Common myeloid progenitor, CD34-positive (primary cell): ENCODE measurements at regions not wholly inside any gene's neighbourhood (a gene's known extent, or its start where the extent isn't known, plus 50 kb on each side); places are given as distances from the start of the nearest gene placed in this dataset.

Source experiments
- CTCF ChIA-PET: fragments of 350-600 bp; sonication (Branson Sonifier 250); formaldehyde crosslinking; loops from one replicate; lab custom pipeline; 2021; ENCODE audit warnings: antibody characterized with exemption; lab: Charles Lee
- POLR2A ChIA-PET: fragments of 350-600 bp; sonication (Branson Sonifier 250); formaldehyde crosslinking; loops from one replicate; lab custom pipeline; 2021; ENCODE audit warnings: antibody characterized with exemption; lab: Charles Lee
- DNase-seq, 3 donors: peaks; one replicate each; pipeline versions ENCODE4 v3.0.0 to v3.0.0-alpha.2; 2013
- H3K27ac ChIP-seq, 2 experiments: 1 replicate in 1 of 2; 2 replicates in 1 of 2; pipeline ENCODE4 v1.7.0; 2013; ENCODE audit warnings: inconsistent platforms in 2 of 2, low read length in 2 of 2, mild to moderate bottlenecking in 2 of 2, low read depth in 1 of 2, moderate library complexity in 1 of 2; ENCODE audit not compliant: severe bottlenecking in 2 of 2, insufficient read depth in 1 of 2, poor library complexity in 1 of 2
- H3K27me3 ChIP-seq, 5 experiments: replicated peaks in 2 of 5; 1 replicate in 3 of 5; 2 replicates in 2 of 5; pipeline versions ENCODE4 v1.6.1 to v1.7.0; 2013; ENCODE audit warnings: low read length in 4 of 5, mild to moderate bottlenecking in 2 of 5, moderate library complexity in 2 of 5, inconsistent platforms in 1 of 5; ENCODE audit not compliant: insufficient read depth in 5 of 5, control insufficient read depth in 4 of 5
- H3K36me3 ChIP-seq, 4 experiments: 1 replicate in 2 of 4; 2 replicates in 2 of 4; pipeline versions ENCODE4 v1.6.1 to v1.7.0; 2013; ENCODE audit warnings: low read length in 3 of 4, control low read depth in 1 of 4, mild to moderate bottlenecking in 1 of 4; ENCODE audit not compliant: control insufficient read depth in 4 of 4, insufficient read depth in 4 of 4
- H3K4me1 ChIP-seq, 4 experiments: 1 replicate in 3 of 4; 2 replicates in 1 of 4; pipeline versions ENCODE4 v1.6.1 to v1.7.1; 2013; ENCODE audit warnings: low read length in 3 of 4, mild to moderate bottlenecking in 3 of 4, control low read depth in 1 of 4, inconsistent platforms in 1 of 4, moderate library complexity in 1 of 4; ENCODE audit not compliant: control insufficient read depth in 4 of 4, insufficient read depth in 4 of 4; ENCODE audit errors: control extremely low read depth in 1 of 4
- H3K4me3 ChIP-seq, 7 experiments: 1 replicate in 4 of 7; 2 replicates in 3 of 7; pipeline versions ENCODE4 v1.5.1 to v1.7.0; 2013; ENCODE audit warnings: mild to moderate bottlenecking in 7 of 7, low read length in 6 of 7, moderate library complexity in 6 of 7, inconsistent platforms in 2 of 7, low read depth in 2 of 7, control low read depth in 1 of 7; ENCODE audit not compliant: insufficient read depth in 4 of 7, control insufficient read depth in 1 of 7; ENCODE audit errors: extremely low read depth in 1 of 7
- H3K9me3 ChIP-seq, 5 experiments: 1 replicate in 4 of 5; 2 replicates in 1 of 5; pipeline versions ENCODE4 v1.6.1 to v1.7.1; 2013; ENCODE audit warnings: low read length in 4 of 5, mild to moderate bottlenecking in 2 of 5, inconsistent platforms in 1 of 5, low read depth in 1 of 5, moderate library complexity in 1 of 5; ENCODE audit not compliant: control insufficient read depth in 4 of 5, insufficient read depth in 2 of 5; ENCODE audit errors: control extremely low read depth in 1 of 5
- WGBS: methylation state at CpG from one replicate; pipeline ENCODE4 v1.1.5; 2013; ENCODE audit not compliant: insufficient coverage; 5-methylcytosine and 5-hydroxymethylcytosine counted together

DNA sequence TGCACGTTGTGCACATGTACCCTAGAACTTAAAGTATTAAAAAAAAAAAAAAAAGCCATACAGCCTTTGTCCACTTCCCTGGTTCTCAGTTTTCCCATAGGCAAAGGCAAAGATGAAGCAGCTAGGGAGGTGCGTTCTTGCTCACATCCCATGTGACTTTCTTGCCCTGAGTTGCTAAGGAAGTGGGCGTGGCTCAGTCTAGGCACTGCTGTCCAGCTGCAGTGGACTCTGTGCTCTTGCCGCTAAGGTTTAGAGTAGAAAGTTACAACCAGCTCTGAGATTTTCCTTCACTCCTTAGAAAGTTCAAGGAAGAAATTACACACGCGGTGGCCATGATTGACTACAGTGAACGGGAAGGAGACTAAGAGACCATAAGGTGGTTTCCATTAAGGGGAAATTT, 144.7 kb downstream of the NAA11 start:
- H3K36me3 ChIP-seq: no peaks in the 10 kb centered on the region
- ChIA-PET POLR2A (no interaction called here), CTCF (no interaction called here)
- H3K4me3 ChIP-seq: no peak overlapping the region
- no peak for DNase-seq
- WGBS: 94% methylated on average over 6 of the region's 7 CpGs
- H3K27ac ChIP-seq: no peak overlapping the region
- H3K4me1 ChIP-seq: no peaks in the 10 kb centered on the region
- H3K9me3 ChIP-seq: peaks cover 0 to 2% (median 0%) of the 10 kb centered on the region in 5 experiments
- H3K27me3 ChIP-seq: no peaks in the 10 kb centered on the region

DNA sequence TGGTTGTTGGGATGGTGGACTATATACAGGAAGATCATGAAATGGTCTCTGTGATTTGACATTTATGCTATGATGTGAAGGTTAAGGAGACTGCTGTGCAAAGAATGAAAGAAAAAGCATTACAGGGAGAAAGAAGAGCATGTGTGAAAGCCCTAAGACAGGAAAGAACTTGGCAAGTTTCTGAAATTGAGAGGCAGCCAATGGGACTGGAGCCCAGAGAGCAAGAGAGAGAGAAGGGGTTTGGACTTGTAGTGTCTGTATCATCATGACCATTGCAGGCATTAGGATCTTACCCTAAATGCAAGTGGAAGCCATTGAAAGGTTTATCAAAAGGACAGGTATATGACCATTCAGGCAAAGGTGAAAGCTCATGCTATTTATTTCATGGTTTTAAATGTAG, 147.1 kb downstream of the NAA11 start:
- Histone ChIP-seq H3K9me3 (peaks cover 0 to 2% (median 0%) of the 10 kb centered on the region in 5 experiments), H3K27me3 (no peaks in the 10 kb centered on the region), H3K27ac (no peak overlapping the region), H3K4me1 (no peaks in the 10 kb centered on the region), H3K4me3 (no peak overlapping the region), H3K36me3 (no peaks in the 10 kb centered on the region)
- no peak for DNase-seq
- CTCF ChIA-PET: no interaction called here
- POLR2A ChIA-PET: interaction anchor here (0.5 kb wide), 1 partner anchor 527 kb away, joined by 3 read pairs; no protein-coding TSS in a partner anchor

DNA sequence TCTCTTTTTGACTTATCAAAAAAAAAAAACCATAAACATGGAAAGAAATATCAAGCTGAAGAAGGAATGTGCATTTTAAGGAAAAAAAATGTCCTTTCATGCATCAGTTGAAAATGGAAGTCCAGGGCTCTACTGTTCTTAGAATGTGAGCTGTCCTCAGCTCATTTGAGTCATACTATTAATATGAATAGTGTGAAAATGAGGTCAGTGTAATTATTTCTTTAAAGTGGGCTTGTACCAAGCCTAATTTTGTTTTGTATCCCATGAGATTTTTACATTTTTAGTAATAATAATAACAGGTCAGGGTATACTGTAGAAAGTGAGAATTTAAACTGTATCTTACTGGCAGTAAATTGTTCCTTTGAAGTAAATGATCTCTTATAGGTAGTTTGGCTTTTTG, 148.5 kb downstream of the NAA11 start:
- Histone ChIP-seq H3K9me3 (peaks cover 0 to 2% (median 0%) of the 10 kb centered on the region in 5 experiments), H3K4me1 (no peaks in the 10 kb centered on the region), H3K36me3 (no peaks in the 10 kb centered on the region), H3K27me3 (no peaks in the 10 kb centered on the region), H3K4me3 (no peak overlapping the region), H3K27ac (no peak overlapping the region)
- ChIA-PET CTCF (no interaction called here), POLR2A (no interaction called here)
- no peak for DNase-seq

DNA sequence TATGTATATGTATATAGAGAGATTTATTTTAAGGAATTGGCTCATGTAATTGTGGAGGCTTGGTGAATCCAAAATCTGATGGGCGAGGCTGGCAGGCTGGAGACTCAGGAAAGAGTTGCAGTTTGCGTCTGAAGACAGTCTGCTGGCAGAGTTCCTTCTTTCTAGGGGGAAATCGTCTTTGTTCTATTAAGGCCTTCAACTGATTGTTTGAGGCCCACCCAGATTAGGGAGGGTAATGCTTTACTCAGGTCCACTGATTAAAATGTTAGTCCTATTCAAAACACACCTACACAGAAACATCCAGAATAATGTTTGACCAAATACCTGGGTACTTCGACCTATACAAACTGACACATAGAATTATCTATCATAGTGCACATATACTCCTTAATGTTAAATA, 149.5 kb downstream of the NAA11 start:
- Histone ChIP-seq H3K27me3 (no peaks in the 10 kb centered on the region), H3K27ac (no peak overlapping the region), H3K4me1 (no peaks in the 10 kb centered on the region), H3K9me3 (peaks cover 0 to 2% (median 0%) of the 10 kb centered on the region in 5 experiments), H3K36me3 (no peaks in the 10 kb centered on the region), H3K4me3 (no peak overlapping the region)
- ChIA-PET CTCF (no interaction called here), POLR2A (no interaction called here)
- no peak for DNase-seq
- WGBS: 100% methylated on average over 3 of the region's 4 CpGs

DNA sequence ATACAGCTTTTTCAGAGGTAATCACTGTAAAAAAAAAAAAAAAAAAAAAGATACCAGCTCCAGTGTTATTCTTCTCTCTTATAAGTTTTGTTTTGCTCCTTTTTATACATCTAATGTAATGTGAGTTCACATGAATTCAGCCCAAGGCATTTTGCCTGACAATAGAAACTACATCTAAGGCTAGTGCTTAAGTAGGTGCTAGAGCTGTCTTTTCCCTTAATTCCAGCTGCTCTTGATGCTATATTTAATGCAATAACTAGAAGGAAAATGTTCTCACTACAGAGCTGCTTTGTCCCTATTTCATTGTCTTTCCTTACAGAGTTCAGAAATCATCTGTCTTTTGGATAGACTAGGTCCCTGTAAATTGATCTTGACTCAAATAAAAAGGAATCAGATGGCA, 150.1 kb downstream of the NAA11 start:
- Histone ChIP-seq H3K36me3 (no peaks in the 10 kb centered on the region), H3K27me3 (no peaks in the 10 kb centered on the region), H3K27ac (no peak overlapping the region), H3K4me1 (no peaks in the 10 kb centered on the region), H3K4me3 (no peak overlapping the region), H3K9me3 (peaks cover 0 to 2% (median 0%) of the 10 kb centered on the region in 5 experiments)
- POLR2A ChIA-PET: no interaction called here
- DNase-seq: no peak
- CTCF ChIA-PET: no interaction called here

DNA sequence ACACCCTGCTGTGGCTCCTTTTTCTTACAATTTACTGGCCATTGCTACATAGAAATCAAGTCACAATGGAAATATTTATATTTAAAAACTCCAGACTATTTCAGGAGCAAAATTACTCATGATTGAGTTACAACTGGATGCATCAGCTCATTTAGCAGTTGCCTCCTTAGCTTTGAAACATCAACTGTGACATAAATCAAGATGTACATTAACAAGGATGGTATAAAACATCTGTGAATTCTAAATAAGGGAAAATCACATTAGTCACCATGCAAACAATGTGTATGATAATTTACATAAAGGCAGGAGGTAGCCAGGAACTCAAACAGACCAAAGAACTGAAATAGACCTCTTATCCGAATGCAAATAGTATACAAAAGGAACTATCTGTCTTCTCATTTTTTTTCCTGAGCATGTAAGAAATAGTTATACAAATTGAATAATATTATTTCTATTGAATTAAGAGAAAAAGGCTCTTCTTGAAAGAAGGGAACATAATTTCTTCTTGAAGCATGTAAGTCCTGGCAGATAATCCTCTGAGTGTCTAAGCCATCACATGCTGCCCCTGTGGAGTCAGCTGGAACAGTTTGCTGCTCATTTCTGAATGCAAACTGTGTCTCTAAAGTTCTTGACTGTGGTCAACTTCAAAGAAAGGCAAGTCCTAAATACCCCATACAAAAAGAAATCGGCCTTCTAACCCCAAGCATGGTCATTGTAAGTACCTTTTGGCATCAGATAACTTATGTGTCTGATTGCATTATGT, 151.2 kb downstream of the NAA11 start:
- Histone ChIP-seq H3K4me3 (no peak overlapping the region), H3K36me3 (no peaks in the 10 kb centered on the region), H3K9me3 (no peaks in the 10 kb centered on the region), H3K4me1 (no peaks in the 10 kb centered on the region), H3K27me3 (no peaks in the 10 kb centered on the region), H3K27ac (no peak overlapping the region)
- WGBS: no CpG with 5 or more reads among the region's 2 CpGs
- DNase-seq: no peak
- CTCF ChIA-PET: no interaction called here
- POLR2A ChIA-PET: no interaction called here

DNA sequence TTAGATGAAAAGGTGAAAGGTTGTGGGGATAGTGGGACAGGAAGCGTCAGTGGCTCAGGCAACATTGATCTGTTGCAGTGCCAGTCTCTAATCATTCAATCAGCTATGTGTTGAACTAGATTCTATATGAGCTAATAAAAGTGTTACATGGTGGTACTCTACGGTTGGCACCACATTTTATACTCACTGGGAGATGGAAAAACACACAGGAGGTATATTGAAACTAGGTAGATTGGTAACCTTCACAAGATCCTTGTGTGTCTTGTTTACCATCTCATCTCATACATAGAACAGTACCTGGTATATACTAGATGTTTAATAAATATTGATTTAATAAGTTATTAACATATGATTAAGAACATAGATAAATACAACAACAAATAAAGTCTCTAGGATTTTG, 152.7 kb downstream of the NAA11 start:
- DNase-seq: no peak
- no peak overlapping the region for H3K27ac ChIP-seq
- H3K4me1 ChIP-seq: no peaks in the 10 kb centered on the region
- no peaks in the 10 kb centered on the region for H3K27me3 ChIP-seq
- 100% methylated on average over 1 of the region's 2 CpGs for WGBS
- POLR2A ChIA-PET: no interaction called here
- H3K9me3 ChIP-seq: no peaks in the 10 kb centered on the region
- CTCF ChIA-PET: no interaction called here
- H3K4me3 ChIP-seq: no peak overlapping the region
- H3K36me3 ChIP-seq: no peaks in the 10 kb centered on the region
